Fibroblast of pulmonary artery (primary cell): ENCODE measurements at regions not wholly inside any gene's neighbourhood (a gene's known extent, or its start where the extent isn't known, plus 50 kb on each side); places are given as distances from the start of the nearest gene placed in this dataset.

ENCODE experiments used
- DNase-seq: peaks from one replicate; pipeline ENCODE4 v3.0.0-alpha.2; 2010; ENCODE audit warnings: low read depth
- H3K4me3 ChIP-seq: replicated peaks from 2 replicates; pipeline ENCODE4 v1.5.1; 2011; ENCODE audit warnings: low read depth, mild to moderate bottlenecking, control low read depth, low read length, moderate library complexity
- CTCF ChIP-seq: IDR thresholded peaks from 2 replicates; pipeline ENCODE4 v1.5.1; 2011; ENCODE audit warnings: mild to moderate bottlenecking, control low read depth, low read length, inconsistent platforms; ENCODE audit errors: missing control alignments

GRCh38 chr2:174690026-174690425 lies 74.2 kb downstream of the CHRNA1 start:
- TF ChIP-seq CTCF = no peak
- H3K4me3 ChIP-seq = no peak overlapping the region
- DNase-seq = no peak

GRCh38 chr2:174688079-174688478 lies 76.2 kb downstream of the CHRNA1 start:
- DNase-seq = peak; percentile 71
- TF ChIP-seq CTCF = peak; percentile 47
- H3K4me3 ChIP-seq = no peak overlapping the region

- H3K4me3 ChIP-seq = no peak overlapping the region
- TF ChIP-seq CTCF = no peak
- no peak for DNase-seq
Observed at GRCh38 chr2:174686430-174686829, 77.8 kb downstream of the CHRNA1 start.

- DNase-seq = peak; percentile 63
- peak; percentile 27 for TF ChIP-seq CTCF
- peak overlapping the region; percentile 78 for H3K4me3 ChIP-seq
Observed at GRCh38 chr2:174683392-174683759, 80.9 kb downstream of the CHRNA1 start.

GRCh38 chr2:174682578-174683391 lies 81.5 kb downstream of the CHRNA1 start:
- peak; percentile 66 for DNase-seq
- H3K4me3 ChIP-seq = peak overlapping the region; percentile 78
- no peak for TF ChIP-seq CTCF

GRCh38 chr2:174682007-174682577 lies 82.2 kb downstream of the CHRNA1 start:
- H3K4me3 ChIP-seq = peak overlapping the region; percentile 78
- no peak for TF ChIP-seq CTCF
- peak; percentile 27 for DNase-seq
